Natural killer cell treated with Interleukin-12 subunit alpha and Interleukin-12 subunit beta and Interleukin-15 and Interleukin-18, amount 100 ng/mL, for 72 hours (primary cell): ENCODE measurements at regions not wholly inside any gene's neighbourhood (a gene's known extent, or its start where the extent isn't known, plus 50 kb on each side); places are given as distances from the start of the nearest gene placed in this dataset.

Experiments used
- ATAC-seq, 2 donors: fragments of 150-1000 bp; cut with Tn5 transposase in 1 of 2; sonication (Bioruptor Pico), chemical (Tn5 transposase) in 1 of 2; 2 replicates each; pipeline ENCODE4 v1.10.0; 2021
- DNase-seq: peaks from one replicate; pipeline ENCODE4 v3.0.0; 2022; ENCODE audit warnings: low spot score
- H3K27ac Mint-ChIP-seq, 2 donors: 1 replicate in 1 of 2; 2 replicates in 1 of 2; pipeline ENCODE4 v1.8.0; 2022; ENCODE audit warnings: mixed read lengths in 2 of 2, mild to moderate bottlenecking in 1 of 2, moderate library complexity in 1 of 2
- H3K27me3 Mint-ChIP-seq, 2 donors: 1 replicate in 1 of 2; 2 replicates in 1 of 2; pipeline ENCODE4 v1.8.0; 2022; ENCODE audit warnings: mixed read lengths in 2 of 2
- H3K36me3 Mint-ChIP-seq: one replicate; pipeline ENCODE4 v1.8.0; 2022; ENCODE audit warnings: mixed read lengths
- H3K4me1 Mint-ChIP-seq, 2 donors: 1 replicate in 1 of 2; 2 replicates in 1 of 2; pipeline ENCODE4 v1.8.0; 2022; ENCODE audit warnings: low read depth in 2 of 2, mixed read lengths in 2 of 2, mild to moderate bottlenecking in 1 of 2
- H3K4me3 Mint-ChIP-seq: one replicate; pipeline ENCODE4 v1.8.0; 2022; ENCODE audit warnings: mixed read lengths
- H3K9me3 Mint-ChIP-seq: 2 replicates; pipeline ENCODE4 v1.8.0; 2022; ENCODE audit warnings: mixed read lengths

GRCh38 chr9:7982907-7983306 lies 183.3 kb upstream of the DMAC1 start:
- Mint-ChIP-seq H3K27me3 (peaks cover 12 to 13% of the 10 kb centered on the region in 2 donors), H3K4me1 (peaks cover 21 to 34% of the 10 kb centered on the region in 2 donors), H3K9me3 (no peaks in the 10 kb centered on the region), H3K4me3 (no peak overlapping the region), H3K27ac (no peak overlapping the region), H3K36me3 (no peaks in the 10 kb centered on the region)
- DNase-seq: no peak
- no peak for ATAC-seq

- ATAC-seq (no peak), DNase-seq (no peak)
- H3K36me3 Mint-ChIP-seq: no peaks in the 10 kb centered on the region
- H3K4me3 Mint-ChIP-seq: no peak overlapping the region
- peak overlapping the region in 1 of 2 donors; percentile 24 for H3K27ac Mint-ChIP-seq
- H3K4me1 Mint-ChIP-seq: peaks cover 41 to 55% of the 10 kb centered on the region in 2 donors
- H3K9me3 Mint-ChIP-seq: no peaks in the 10 kb centered on the region
- peaks cover 12 to 13% of the 10 kb centered on the region in 2 donors for H3K27me3 Mint-ChIP-seq
These were observed 181.2 kb upstream of the DMAC1 start for GRCh38 chr9:7980691-7981289.

- H3K4me3 Mint-ChIP-seq: no peak overlapping the region
- DNase-seq (no peak), ATAC-seq (no peak)
- peaks cover 12 to 13% of the 10 kb centered on the region in 2 donors for H3K27me3 Mint-ChIP-seq
- no peak overlapping the region for H3K27ac Mint-ChIP-seq
- H3K4me1 Mint-ChIP-seq: peaks cover 44 to 61% of the 10 kb centered on the region in 2 donors
- H3K9me3 Mint-ChIP-seq: no peaks in the 10 kb centered on the region
- H3K36me3 Mint-ChIP-seq: no peaks in the 10 kb centered on the region
These were observed 180.5 kb upstream of the DMAC1 start for GRCh38 chr9:7980041-7980440.

GRCh38 chr9:7979611-7980010 lies 180.0 kb upstream of the DMAC1 start:
- Mint-ChIP-seq H3K4me1 (peaks cover 48 to 65% of the 10 kb centered on the region in 2 donors), H3K27me3 (peaks cover 12 to 13% of the 10 kb centered on the region in 2 donors), H3K9me3 (no peaks in the 10 kb centered on the region), H3K4me3 (no peak overlapping the region), H3K27ac (peak overlapping the region in 1 of 2 donors; percentile 17), H3K36me3 (no peaks in the 10 kb centered on the region)
- DNase-seq (no peak), ATAC-seq (no peak)

GRCh38 chr9:7977586-7977985 lies 178.0 kb upstream of the DMAC1 start:
- Mint-ChIP-seq H3K36me3 (no peaks in the 10 kb centered on the region), H3K4me1 (peaks cover 48 to 74% of the 10 kb centered on the region in 2 donors), H3K27ac (peak overlapping the region; percentile 71 to 90), H3K4me3 (peak overlapping the region; percentile 67), H3K27me3 (peaks cover under 1 to 11% of the 10 kb centered on the region in 2 donors), H3K9me3 (no peaks in the 10 kb centered on the region)
- no peak for DNase-seq
- no peak for ATAC-seq

- Mint-ChIP-seq H3K27ac (peak overlapping the region; percentile 71 to 90), H3K27me3 (peaks cover 0 to 11% of the 10 kb centered on the region in 2 donors)
These were observed 177.3 kb upstream of the DMAC1 start for GRCh38 chr9:7976856-7977255.

GRCh38 chr9:7976167-7976755 lies 176.7 kb upstream of the DMAC1 start:
- peak overlapping the region; percentile 67 for H3K4me3 Mint-ChIP-seq
- H3K27ac Mint-ChIP-seq: peak overlapping the region; percentile 71 to 90
- peak; percentile 98 to 99 for ATAC-seq
- no peaks in the 10 kb centered on the region for H3K36me3 Mint-ChIP-seq
- H3K4me1 Mint-ChIP-seq: peaks cover 42 to 70% of the 10 kb centered on the region in 2 donors
- no peaks in the 10 kb centered on the region for H3K9me3 Mint-ChIP-seq
- H3K27me3 Mint-ChIP-seq: peaks cover 4 to 5% of the 10 kb centered on the region in 2 donors
- DNase-seq: peak; percentile 85

More at GRCh38 chr9:7976856-7977255, 177.3 kb upstream of the DMAC1 start:
- Mint-ChIP-seq H3K4me1 (peaks cover 48 to 73% of the 10 kb centered on the region in 2 donors), H3K36me3 (no peaks in the 10 kb centered on the region), H3K4me3 (peak overlapping the region; percentile 67), H3K9me3 (no peaks in the 10 kb centered on the region)
- no peak for DNase-seq
- ATAC-seq: peak; percentile 41 to 67

- ATAC-seq (no peak), DNase-seq (no peak)
- H3K4me1 Mint-ChIP-seq: peaks cover 37 to 66% of the 10 kb centered on the region in 2 donors
- H3K9me3 Mint-ChIP-seq: no peaks in the 10 kb centered on the region
- peak overlapping the region; percentile 54 to 83 for H3K27ac Mint-ChIP-seq
- H3K36me3 Mint-ChIP-seq: no peaks in the 10 kb centered on the region
- peak overlapping the region; percentile 76 for H3K4me3 Mint-ChIP-seq
- H3K27me3 Mint-ChIP-seq: peaks cover 0 to 7% of the 10 kb centered on the region in 2 donors
These were observed 175.8 kb upstream of the DMAC1 start for GRCh38 chr9:7975336-7975735.

GRCh38 chr9:7974335-7974960 lies 174.9 kb upstream of the DMAC1 start:
- Mint-ChIP-seq H3K36me3 (no peaks in the 10 kb centered on the region), H3K9me3 (no peaks in the 10 kb centered on the region), H3K4me3 (peak overlapping the region; percentile 76), H3K27ac (peak overlapping the region; percentile 54 to 83), H3K4me1 (peaks cover 37 to 61% of the 10 kb centered on the region in 2 donors), H3K27me3 (peaks cover 0 to 7% of the 10 kb centered on the region in 2 donors)
- DNase-seq: peak; percentile 65
- peak; percentile 17 to 26 for ATAC-seq

- no peak overlapping the region for H3K27ac Mint-ChIP-seq
- H3K9me3 Mint-ChIP-seq: no peaks in the 10 kb centered on the region
- DNase-seq (no peak), ATAC-seq (no peak)
- peaks cover 0 to 7% of the 10 kb centered on the region in 2 donors for H3K27me3 Mint-ChIP-seq
- H3K4me3 Mint-ChIP-seq: no peak overlapping the region
- peaks cover 30 to 52% of the 10 kb centered on the region in 2 donors for H3K4me1 Mint-ChIP-seq
- H3K36me3 Mint-ChIP-seq: no peaks in the 10 kb centered on the region
These were observed 173.5 kb upstream of the DMAC1 start for GRCh38 chr9:7973123-7973522.

- Mint-ChIP-seq H3K4me3 (no peak overlapping the region), H3K27me3 (peaks cover 0 to 19% of the 10 kb centered on the region in 2 donors), H3K4me1 (peaks cover 21 to 41% of the 10 kb centered on the region in 2 donors), H3K9me3 (no peaks in the 10 kb centered on the region), H3K36me3 (no peaks in the 10 kb centered on the region), H3K27ac (no peak overlapping the region)
- no peak for DNase-seq
- no peak for ATAC-seq
These were observed 171.2 kb upstream of the DMAC1 start for GRCh38 chr9:7970681-7971330.

GRCh38 chr9:7968687-7969086 lies 169.1 kb upstream of the DMAC1 start:
- Mint-ChIP-seq H3K36me3 (no peaks in the 10 kb centered on the region), H3K27ac (no peak overlapping the region), H3K4me1 (peaks cover 11 to 22% of the 10 kb centered on the region in 2 donors), H3K27me3 (peaks cover 0 to 28% of the 10 kb centered on the region in 2 donors), H3K9me3 (no peaks in the 10 kb centered on the region), H3K4me3 (no peak overlapping the region)
- no peak for DNase-seq
- no peak for ATAC-seq

GRCh38 chr9:7967851-7968250 lies 168.3 kb upstream of the DMAC1 start:
- no peak for DNase-seq
- Mint-ChIP-seq H3K4me3 (no peak overlapping the region), H3K27ac (no peak overlapping the region)

More at GRCh38 chr9:7967851-7968250, 168.3 kb upstream of the DMAC1 start:
- Mint-ChIP-seq H3K27me3 (peaks cover 0 to 31% of the 10 kb centered on the region in 2 donors), H3K36me3 (no peaks in the 10 kb centered on the region), H3K9me3 (no peaks in the 10 kb centered on the region), H3K4me1 (peaks cover 11 to 16% of the 10 kb centered on the region in 2 donors)
- ATAC-seq: no peak
